DND-41 (cell line): ENCODE measurements at regions not wholly inside any gene's neighbourhood (a gene's known extent, or its start where the extent isn't known, plus 50 kb on each side); places are given as distances from the start of the nearest gene placed in this dataset.

Experiments used
- EZH2 ChIP-seq: IDR thresholded peaks from 3 replicates; pipeline ENCODE4 v1.6.1; 2012; ENCODE audit warnings: borderline replicate concordance, low read depth, mild to moderate bottlenecking, moderate library complexity, low read length, inconsistent platforms; ENCODE audit not compliant: severe bottlenecking
- TF ChIP-seq, protein P1 (sequence below): IDR thresholded peaks from 2 replicates; pipeline ENCODE4 v1.5.1; 2012; ENCODE audit warnings: borderline replicate concordance, low read length, moderate library complexity, mild to moderate bottlenecking; ENCODE audit not compliant: poor library complexity, severe bottlenecking; ENCODE audit errors: extremely low read depth

DNA sequence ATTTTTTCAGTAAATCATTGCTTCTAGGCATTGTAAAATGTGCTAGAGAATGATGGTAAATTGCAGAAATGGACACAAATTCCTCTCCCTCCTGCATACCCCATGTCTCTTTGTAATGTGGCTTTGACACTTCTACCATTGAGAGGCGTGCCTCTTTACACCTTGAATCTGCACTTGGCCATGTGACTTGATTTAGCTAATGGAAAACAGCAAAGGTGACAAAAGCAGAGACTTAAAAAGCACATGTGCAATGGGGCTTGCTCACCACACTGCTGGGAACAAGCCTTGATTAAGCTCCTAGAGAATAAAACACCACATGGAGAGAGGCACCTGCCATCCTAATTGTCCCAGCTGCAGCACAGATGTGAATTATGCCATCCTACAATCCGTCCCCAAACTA is 69.9 kb upstream of the NAA35 start:
- TF ChIP-seq, protein P1, sequence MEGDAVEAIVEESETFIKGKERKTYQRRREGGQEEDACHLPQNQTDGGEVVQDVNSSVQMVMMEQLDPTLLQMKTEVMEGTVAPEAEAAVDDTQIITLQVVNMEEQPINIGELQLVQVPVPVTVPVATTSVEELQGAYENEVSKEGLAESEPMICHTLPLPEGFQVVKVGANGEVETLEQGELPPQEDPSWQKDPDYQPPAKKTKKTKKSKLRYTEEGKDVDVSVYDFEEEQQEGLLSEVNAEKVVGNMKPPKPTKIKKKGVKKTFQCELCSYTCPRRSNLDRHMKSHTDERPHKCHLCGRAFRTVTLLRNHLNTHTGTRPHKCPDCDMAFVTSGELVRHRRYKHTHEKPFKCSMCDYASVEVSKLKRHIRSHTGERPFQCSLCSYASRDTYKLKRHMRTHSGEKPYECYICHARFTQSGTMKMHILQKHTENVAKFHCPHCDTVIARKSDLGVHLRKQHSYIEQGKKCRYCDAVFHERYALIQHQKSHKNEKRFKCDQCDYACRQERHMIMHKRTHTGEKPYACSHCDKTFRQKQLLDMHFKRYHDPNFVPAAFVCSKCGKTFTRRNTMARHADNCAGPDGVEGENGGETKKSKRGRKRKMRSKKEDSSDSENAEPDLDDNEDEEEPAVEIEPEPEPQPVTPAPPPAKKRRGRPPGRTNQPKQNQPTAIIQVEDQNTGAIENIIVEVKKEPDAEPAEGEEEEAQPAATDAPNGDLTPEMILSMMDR: no peak
- TF ChIP-seq EZH2: no peak
